Neuron (in vitro differentiated cells): ENCODE measurements at regions not wholly inside any gene's neighbourhood (a gene's known extent, or its start where the extent isn't known, plus 50 kb on each side); places are given as distances from the start of the nearest gene placed in this dataset.
A peak's percentile ranks its signal among the peaks of the same experiment; 100 is the strongest.

Experiments
- H2AFZ ChIP-seq: one replicate; pipeline ENCODE4 v1.6.1; 2013; ENCODE audit warnings: low read depth, mild to moderate bottlenecking, inconsistent platforms, low read length, moderate library complexity
- H3K27me3 ChIP-seq: one replicate; pipeline ENCODE4 v1.6.1; 2013; ENCODE audit warnings: low read length; ENCODE audit not compliant: insufficient read depth
- H3K36me3 ChIP-seq: one replicate; pipeline ENCODE4 v1.6.1; 2013; ENCODE audit warnings: low read length; ENCODE audit not compliant: insufficient read depth
- H3K4me1 ChIP-seq: one replicate; pipeline ENCODE4 v1.6.1; 2013; ENCODE audit warnings: low read length; ENCODE audit not compliant: insufficient read depth
- H3K4me3 ChIP-seq: 2 replicates; pipeline ENCODE4 v1.5.1; 2013; ENCODE audit warnings: mild to moderate bottlenecking, low read length, moderate library complexity
- H3K9me3 ChIP-seq: one replicate; pipeline ENCODE4 v1.6.1; 2013; ENCODE audit warnings: low read length

DNA sequence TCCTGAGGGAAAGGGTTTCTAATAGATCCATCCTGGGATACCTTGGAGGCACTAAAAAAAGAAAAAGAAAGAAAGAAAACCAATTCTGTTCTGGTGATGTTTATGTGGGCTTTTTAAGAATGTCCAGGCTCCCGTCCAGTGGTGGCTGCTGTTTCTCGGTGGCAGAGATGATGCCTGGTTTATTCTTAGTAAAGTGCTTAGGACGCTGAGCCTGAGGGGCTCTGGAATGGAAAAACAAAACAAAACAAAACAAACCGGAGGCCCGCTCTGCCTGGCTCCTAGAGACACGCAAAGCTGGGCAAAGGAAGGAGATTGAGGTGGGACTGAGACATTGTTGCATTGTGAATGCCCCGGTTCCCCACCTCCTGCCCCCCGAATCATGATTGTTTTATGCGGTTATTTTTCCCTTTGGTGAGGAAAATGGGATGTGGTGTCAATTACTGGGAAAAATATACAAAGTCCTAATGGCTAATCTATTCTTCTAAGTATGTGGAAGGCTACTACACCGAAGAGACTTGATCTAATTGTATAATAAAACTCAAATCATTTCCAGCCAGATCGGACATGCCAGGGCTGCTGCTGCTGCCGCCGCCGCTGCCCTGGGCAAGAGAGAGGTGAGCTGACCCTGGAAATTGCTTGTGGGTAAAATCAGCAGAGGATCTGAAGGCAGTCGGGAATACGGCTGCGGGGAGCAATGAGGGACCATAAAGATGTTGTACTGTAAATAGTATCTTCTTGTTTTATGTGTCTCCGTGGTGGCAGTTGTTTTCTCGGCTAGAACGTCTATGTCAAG lies 644.9 kb downstream of the CCDC171 start:
- Histone ChIP-seq H2AFZ (no peak overlapping the region), H3K9me3 (no peaks in the 10 kb centered on the region), H3K27me3 (no peaks in the 10 kb centered on the region), H3K4me1 (no peaks in the 10 kb centered on the region), H3K36me3 (no peaks in the 10 kb centered on the region), H3K4me3 (no peak overlapping the region)

DNA sequence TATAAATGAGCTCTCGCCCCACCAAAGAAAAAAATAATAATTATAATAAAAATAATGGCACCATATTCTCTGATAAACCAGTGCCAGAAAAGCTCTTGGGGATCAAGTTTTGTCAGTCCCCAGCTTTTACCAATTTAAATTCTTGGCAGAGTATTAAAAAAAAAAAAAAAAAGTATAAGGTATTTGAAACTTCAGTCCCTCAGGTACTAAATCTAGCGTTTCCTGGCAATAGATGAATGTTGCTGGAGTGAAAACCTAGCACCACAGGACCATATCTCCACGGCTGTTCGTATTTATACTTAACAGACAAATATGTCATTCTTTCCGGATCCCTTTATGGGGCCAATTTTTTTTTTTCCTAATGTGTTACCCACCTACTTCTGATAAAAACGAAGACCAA lies 646.2 kb downstream of the CCDC171 start:
- Histone ChIP-seq H3K4me1 (no peaks in the 10 kb centered on the region), H3K4me3 (no peak overlapping the region), H3K36me3 (no peaks in the 10 kb centered on the region), H3K27me3 (no peaks in the 10 kb centered on the region), H2AFZ (no peak overlapping the region), H3K9me3 (no peaks in the 10 kb centered on the region)

DNA sequence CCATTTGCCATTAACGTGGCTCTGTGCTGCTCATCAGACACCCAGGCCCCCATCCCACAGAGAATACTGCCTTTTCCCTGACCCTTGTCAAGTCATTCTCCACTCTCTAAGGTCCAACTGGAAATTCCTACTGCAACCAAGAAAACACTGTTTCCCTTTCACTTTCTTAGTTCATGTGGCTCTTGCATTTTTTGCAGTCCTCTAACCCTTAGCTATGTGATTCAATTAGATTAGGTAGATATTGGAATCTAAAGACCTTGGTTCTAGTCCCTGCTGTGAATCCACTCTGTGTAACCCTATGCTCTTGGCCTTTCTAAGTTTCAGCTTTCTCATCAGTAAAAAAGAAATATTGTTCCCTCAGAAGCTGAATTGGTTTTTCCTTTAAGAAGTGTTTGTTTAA lies 649.4 kb downstream of the CCDC171 start:
- peaks cover 2% of the 10 kb centered on the region for H3K4me1 ChIP-seq
- H2AFZ ChIP-seq = no peak overlapping the region
- H3K36me3 ChIP-seq = no peaks in the 10 kb centered on the region
- no peak overlapping the region for H3K4me3 ChIP-seq
- H3K9me3 ChIP-seq = no peaks in the 10 kb centered on the region
- no peaks in the 10 kb centered on the region for H3K27me3 ChIP-seq

DNA sequence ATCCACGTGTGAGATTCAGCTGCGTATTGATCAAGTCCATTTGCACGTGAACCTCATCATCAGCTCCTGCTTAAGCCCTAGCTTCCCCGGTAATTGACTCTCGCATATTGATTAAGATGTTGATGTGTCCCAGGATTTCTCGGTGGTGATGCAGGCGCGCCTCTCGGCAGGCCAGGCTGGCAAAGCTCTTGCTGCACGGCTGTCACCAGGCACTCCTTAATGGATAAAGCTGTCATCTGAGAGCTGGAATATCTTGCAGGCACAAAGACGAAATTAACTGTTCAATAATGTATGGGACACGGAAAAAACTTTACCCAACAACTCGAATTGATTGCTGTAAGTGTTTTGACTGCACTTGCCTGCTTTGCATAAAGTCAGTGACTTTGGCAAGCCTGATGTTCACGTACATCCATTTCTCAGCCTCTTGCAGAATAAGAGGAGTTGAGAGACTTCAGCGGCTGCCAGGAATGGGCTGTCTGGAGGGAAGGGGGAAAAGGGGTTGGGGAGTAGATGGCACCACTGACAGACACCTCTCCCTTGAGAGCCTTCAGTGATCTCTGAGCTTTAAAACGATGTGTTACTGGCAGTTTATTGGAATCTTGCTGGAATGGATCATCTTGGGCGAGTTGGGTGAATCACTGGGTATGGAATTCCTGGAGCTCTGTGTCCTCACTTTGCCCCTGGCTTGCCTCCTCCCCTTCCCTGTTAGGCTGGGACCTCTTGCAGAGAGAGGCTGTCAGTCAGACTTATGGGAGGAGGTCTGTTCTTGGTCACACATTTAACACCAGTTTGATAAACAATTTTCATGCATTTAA lies 650.3 kb downstream of the CCDC171 start:
- peaks cover 4% of the 10 kb centered on the region for H3K4me1 ChIP-seq
- no peaks in the 10 kb centered on the region for H3K27me3 ChIP-seq
- H3K4me3 ChIP-seq = no peak overlapping the region
- no peaks in the 10 kb centered on the region for H3K9me3 ChIP-seq
- no peak overlapping the region for H2AFZ ChIP-seq
- H3K36me3 ChIP-seq = no peaks in the 10 kb centered on the region

DNA sequence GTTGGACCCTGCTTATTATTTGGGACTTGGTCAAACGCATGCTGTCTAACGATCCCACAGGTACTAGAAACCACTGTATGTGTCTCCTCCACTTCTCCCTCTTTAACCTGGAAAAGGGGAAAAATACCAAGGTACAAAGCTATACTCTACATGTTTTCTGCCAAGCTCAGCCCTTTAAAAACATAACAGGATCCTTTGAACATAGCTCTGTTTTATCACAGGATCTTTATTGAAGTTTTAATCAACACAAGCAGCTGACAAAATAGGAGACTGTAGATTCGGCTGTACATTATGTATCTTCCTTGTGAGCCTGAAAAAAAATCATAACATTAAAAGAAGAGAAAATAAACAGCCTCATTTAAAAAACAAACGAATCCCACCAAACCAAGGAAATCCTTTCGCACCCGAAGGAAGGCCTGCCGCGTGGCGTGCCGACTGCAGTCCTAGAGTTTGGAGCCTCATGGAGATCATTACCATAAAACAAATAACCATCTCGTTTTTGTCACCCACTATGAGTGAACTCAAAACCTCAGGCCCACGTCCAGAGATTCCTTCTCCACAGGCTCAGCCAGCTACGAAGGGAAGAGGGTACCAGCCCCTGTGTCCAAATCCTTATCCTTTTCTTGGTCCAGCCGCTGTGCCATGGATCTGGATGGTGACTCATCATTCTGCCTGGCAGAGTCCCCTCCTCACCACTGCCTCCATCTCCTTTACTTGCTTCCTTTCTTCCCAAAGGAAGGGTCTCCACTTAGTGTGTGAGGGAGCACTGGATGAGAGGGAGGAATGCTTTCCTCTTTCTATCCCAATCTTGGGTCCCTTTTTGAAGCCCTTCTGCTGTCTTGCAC lies 651.1 kb downstream of the CCDC171 start:
- no peaks in the 10 kb centered on the region for H3K27me3 ChIP-seq

DNA sequence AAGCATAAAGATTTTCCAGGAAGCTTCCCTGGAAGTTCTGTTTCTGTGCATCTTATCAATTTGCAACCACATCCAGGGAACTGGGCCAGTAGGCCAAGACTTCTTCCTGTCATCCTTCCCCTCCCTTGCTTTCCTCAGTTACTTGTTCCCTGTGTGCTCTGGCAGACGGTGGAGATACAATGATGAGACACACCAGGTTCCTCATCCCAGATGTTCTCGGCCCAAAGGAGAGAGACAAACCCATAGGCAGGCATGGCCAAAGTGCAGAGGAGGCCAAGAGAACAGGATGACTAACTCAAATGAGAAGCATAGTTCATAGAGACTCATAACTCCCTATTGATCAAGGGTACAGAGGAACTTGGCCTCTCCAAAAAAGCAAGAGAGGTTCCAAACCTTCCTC lies 652.6 kb downstream of the CCDC171 start:
- Histone ChIP-seq H3K4me1 (peaks cover 4% of the 10 kb centered on the region), H3K4me3 (no peak overlapping the region), H3K27me3 (no peaks in the 10 kb centered on the region), H3K9me3 (no peaks in the 10 kb centered on the region), H2AFZ (no peak overlapping the region), H3K36me3 (no peaks in the 10 kb centered on the region)

More for the DNA sequence above, 651.1 kb downstream of the CCDC171 start:
- Histone ChIP-seq H3K4me1 (peaks cover 4% of the 10 kb centered on the region), H3K36me3 (no peaks in the 10 kb centered on the region), H2AFZ (no peak overlapping the region), H3K9me3 (no peaks in the 10 kb centered on the region), H3K4me3 (no peak overlapping the region)

DNA sequence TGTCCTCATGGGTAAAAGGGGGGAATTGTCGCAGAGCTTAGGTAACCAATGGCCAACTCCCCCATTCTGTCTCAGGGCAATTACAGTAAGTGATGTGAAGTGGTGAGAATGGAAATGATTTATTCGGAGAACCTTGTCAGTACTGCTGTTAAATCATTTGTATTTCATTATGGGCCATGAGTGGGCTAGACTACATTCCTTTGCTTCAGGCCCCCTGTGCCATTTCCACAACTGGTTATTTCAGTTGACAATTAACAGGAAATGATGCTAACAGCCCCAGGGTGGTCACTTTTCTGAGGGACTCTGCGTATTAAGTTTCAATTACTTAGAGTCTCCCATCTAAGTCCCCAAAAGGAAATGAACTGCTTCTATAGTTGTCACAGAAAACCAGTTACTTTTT lies 653.7 kb downstream of the CCDC171 start:
- Histone ChIP-seq H2AFZ (no peak overlapping the region), H3K27me3 (no peaks in the 10 kb centered on the region), H3K36me3 (no peaks in the 10 kb centered on the region), H3K9me3 (no peaks in the 10 kb centered on the region), H3K4me3 (no peak overlapping the region), H3K4me1 (peaks cover 4% of the 10 kb centered on the region)

DNA sequence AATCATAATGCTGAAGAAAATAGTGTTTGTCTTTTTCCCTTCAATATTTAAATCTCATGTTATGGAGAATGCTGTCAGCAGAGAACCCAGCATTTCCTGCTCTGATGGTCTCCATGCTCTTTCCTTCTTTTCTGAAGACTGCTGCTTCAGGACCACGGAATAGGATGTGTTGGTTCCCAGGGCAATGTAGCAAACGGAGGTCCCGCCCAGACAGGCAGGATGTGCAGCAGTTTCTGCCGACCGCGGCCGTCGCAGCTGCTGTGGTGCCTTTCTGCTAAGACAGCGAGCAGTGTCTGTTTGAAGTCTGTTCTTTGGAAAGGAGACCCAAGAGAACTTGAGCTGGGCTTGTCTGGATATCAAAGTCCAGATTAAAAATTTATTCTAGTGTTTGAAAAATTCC lies 654.3 kb downstream of the CCDC171 start:
- Histone ChIP-seq H2AFZ (peak overlapping the region; percentile 62), H3K9me3 (no peaks in the 10 kb centered on the region), H3K36me3 (no peaks in the 10 kb centered on the region), H3K4me1 (peaks cover 4% of the 10 kb centered on the region), H3K27me3 (no peaks in the 10 kb centered on the region), H3K4me3 (no peak overlapping the region)

DNA sequence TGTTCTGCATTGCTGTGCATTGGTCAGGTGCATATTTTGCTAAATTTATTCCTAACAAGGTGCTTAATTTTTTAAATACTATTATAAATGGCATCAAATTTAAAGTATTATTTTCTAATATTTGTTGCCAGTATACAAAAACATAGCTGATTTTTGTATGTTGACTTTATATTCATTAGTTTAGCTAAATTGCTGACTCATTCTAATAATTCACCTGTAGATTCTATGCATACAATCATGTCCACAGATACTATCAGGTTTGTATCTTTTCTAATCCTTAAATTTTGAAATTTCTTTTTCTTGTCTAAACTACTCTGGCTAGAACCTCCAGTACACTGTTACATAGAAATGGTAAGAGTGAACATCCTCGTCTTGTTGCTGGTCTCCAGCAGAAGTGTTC lies 657.6 kb downstream of the CCDC171 start:
- Histone ChIP-seq H3K27me3 (no peaks in the 10 kb centered on the region), H3K36me3 (no peaks in the 10 kb centered on the region), H3K4me1 (peaks cover 4% of the 10 kb centered on the region), H3K9me3 (no peaks in the 10 kb centered on the region), H2AFZ (no peak overlapping the region), H3K4me3 (no peak overlapping the region)

DNA sequence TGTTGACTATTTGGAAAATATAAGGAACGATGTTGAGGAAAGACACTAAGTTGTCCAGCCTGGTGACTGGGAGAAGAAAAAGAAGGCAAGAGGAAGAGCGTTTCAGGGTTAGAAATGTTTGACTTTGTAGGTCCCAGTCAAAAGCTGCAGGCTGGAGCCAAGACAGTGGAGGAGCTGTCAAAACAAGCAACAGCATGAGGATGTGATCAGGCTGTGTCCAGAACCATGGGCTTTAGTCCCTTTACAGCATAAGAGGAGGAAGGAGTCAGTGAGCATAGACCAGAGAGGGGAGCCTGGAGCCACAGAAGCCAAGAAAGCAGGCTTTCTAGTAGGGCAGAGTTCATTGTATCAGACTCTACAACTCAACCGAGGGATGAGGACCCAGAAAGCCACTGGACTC lies 658.5 kb downstream of the BNC2 start:
- Histone ChIP-seq H3K27me3 (no peaks in the 10 kb centered on the region), H2AFZ (no peak overlapping the region), H3K4me3 (no peak overlapping the region), H3K4me1 (peaks cover 4% of the 10 kb centered on the region), H3K36me3 (no peaks in the 10 kb centered on the region), H3K9me3 (no peaks in the 10 kb centered on the region)

DNA sequence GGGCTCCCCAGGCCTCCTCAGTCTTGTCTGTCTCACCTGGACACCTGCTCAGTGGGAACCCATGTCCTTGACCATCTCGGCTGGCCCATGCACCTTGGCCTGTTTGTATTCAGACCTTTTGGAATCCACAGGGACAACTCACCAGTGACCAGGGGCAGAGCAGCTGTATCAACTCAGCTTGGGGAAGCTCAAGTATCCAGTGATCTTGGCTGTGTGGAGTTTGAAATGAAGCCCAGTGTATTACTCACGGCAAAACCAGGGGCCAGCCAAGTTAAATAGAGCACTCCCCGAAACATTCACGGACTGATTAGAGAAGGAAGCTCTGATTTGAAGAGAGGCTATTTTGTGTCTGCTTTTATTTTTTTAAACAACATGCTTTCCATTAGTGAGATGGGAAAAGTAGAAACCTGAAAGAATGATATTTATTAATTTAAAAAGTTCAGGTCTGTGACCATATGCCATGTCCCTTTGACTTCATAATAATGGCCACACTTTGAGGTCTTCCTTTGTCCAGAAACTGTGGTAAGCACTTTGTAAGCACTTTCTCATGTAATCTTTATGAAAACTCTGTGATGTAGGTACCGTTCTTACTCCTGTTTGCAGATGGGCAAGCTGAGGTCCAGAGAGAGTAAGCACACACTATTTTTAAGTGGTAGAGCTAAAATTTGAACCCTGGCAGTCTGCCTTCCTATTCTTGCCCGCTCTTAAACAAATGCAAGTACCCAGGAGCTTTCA lies 656.5 kb downstream of the BNC2 start:
- Histone ChIP-seq H3K9me3 (no peaks in the 10 kb centered on the region), H2AFZ (no peak overlapping the region), H3K4me1 (peaks cover 8% of the 10 kb centered on the region), H3K4me3 (no peak overlapping the region), H3K27me3 (no peaks in the 10 kb centered on the region), H3K36me3 (no peaks in the 10 kb centered on the region)

DNA sequence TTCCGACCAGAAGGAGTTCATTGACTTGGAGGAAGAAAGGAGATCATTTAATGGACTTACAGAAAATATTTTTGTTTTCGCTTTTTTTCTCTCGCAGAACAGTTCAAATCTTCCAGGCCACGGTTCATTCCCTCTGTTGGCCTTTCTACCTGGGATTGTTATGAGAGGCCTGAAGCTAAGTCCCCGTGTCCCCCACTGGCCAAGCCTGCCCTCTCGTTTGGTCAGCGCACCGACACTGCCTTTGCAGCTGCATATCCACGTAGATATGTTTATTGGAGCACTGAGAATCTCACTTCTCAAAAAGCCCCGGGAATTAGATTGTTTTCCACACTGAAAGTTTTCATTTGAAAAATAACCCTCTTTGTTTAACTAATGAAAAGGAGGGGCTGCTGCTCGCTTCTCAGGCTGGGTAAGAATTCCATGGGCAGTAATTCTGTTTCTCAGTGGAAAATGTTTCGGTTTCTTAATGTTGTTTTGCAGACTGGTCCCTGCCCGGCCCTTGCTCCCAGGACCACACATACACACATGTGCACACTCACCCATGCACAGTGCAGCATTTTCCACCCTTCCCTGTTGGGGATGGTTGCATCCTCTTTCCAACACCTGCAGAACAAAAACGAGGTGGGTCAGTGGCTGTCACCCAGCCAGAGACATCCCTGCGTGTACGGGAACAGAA lies 655.7 kb downstream of the BNC2 start:
- H3K36me3 ChIP-seq = no peaks in the 10 kb centered on the region
- H3K9me3 ChIP-seq = no peaks in the 10 kb centered on the region
- no peak overlapping the region for H3K4me3 ChIP-seq
- H2AFZ ChIP-seq = no peak overlapping the region
- peaks cover 8% of the 10 kb centered on the region for H3K4me1 ChIP-seq
- H3K27me3 ChIP-seq = no peaks in the 10 kb centered on the region
